K562 (cell line): ENCODE measurements at regions not wholly inside any gene's neighbourhood (a gene's known extent, or its start where the extent isn't known, plus 50 kb on each side); places are given as distances from the start of the nearest gene placed in this dataset.

ENCODE experiments used
- ATAC-seq: fragments of 200-7000 bp; cut with Tn5 transposase; 3 replicates; pipeline ENCODE4 v1.9.1; 2020; ENCODE audit warnings: moderate library complexity
- BruUV-seq: library from RNA; stranded (reverse); fragments of 400-500 nt; replicated peaks from 2 replicates; lab custom pipeline; 2021; lab: Mats Ljungman, UMichigan
- CTCF ChIA-PET: fragments of 300-600 bp; formaldehyde crosslinking; extraction: SDS; loops from one replicate; lab custom pipeline; 2021; ENCODE audit warnings: low intra/inter-chr PET ratio; lab: Yijun Ruan, JAX
- POLR2A ChIA-PET: fragments of 300-600, 350-650 bp; sonication (Branson Sonifier 250); formaldehyde crosslinking; extraction: SDS; loops from one replicate; lab custom pipeline; 2021; ENCODE audit warnings: antibody characterized with exemption, inconsistent platforms; lab: Yijun Ruan, JAX
- DNase-seq, 4 experiments: peaks; one replicate each; pipeline versions ENCODE4 v3.0.0 to v3.0.0-alpha.2; 2011 to 2018; ENCODE audit warnings: low spot score in 3 of 4, mixed read lengths in 3 of 4; ENCODE audit errors: extremely low read depth in 1 of 4
- FAIRE-seq: peaks from 2 replicates; lab custom pipeline; 2011; peaks lifted over from hg19 to GRCh38; lab: Jason Lieb, UNC
- H2AFZ ChIP-seq: 2 replicates; pipeline ENCODE4 v1.6.0; 2011; ENCODE audit warnings: low read depth, low read length, control low read depth, inconsistent platforms
- H3K27ac ChIP-seq: fragments of 200-600 bp; 3 replicates; pipeline ENCODE4 v1.8.0; 2011; ENCODE audit warnings: low read depth, mild to moderate bottlenecking, control low read depth, inconsistent platforms, low read length, moderate library complexity, mixed read lengths; ENCODE audit errors: extremely low read depth
- H3K27me3 ChIP-seq, 2 experiments: fragments of 300-600 bp in 1 of 2; 2 replicates in 1 of 2; 3 replicates in 1 of 2; pipeline versions ENCODE4 v1.6.0 to v1.8.0; 2011; ENCODE audit warnings: inconsistent platforms in 2 of 2, low read length in 2 of 2, mild to moderate bottlenecking in 1 of 2, mixed read lengths in 1 of 2, moderate library complexity in 1 of 2; ENCODE audit not compliant: control insufficient read depth in 2 of 2, insufficient read depth in 2 of 2
- H3K36me3 ChIP-seq: fragments of 300-600 bp; 3 replicates; pipeline ENCODE4 v1.8.0; 2011; ENCODE audit warnings: mild to moderate bottlenecking, low read length, inconsistent platforms; ENCODE audit not compliant: control insufficient read depth, insufficient read depth
- H3K4me1 ChIP-seq, 2 experiments: fragments of 200-600 bp in 1 of 2; replicated peaks in 1 of 2; 2 replicates in 1 of 2; 3 replicates in 1 of 2; pipeline versions ENCODE4 v1.5.1 to v1.8.0; 2011; ENCODE audit warnings: inconsistent platforms in 2 of 2, low read length in 2 of 2, mild to moderate bottlenecking in 1 of 2, mixed read lengths in 1 of 2, moderate library complexity in 1 of 2; ENCODE audit not compliant: control insufficient read depth in 2 of 2, insufficient read depth in 2 of 2
- H3K4me2 ChIP-seq: 2 replicates; pipeline ENCODE4 v1.6.1; 2011; ENCODE audit warnings: low read length, control low read depth, inconsistent platforms, mixed read lengths; ENCODE audit not compliant: insufficient read depth
- H3K4me3 ChIP-seq: fragments of 200-600 bp; sonication (generic), shearing (Covaris generic); 2 replicates; pipeline ENCODE4 v1.5.1; 2016; ENCODE audit warnings: control low read depth, inconsistent platforms
- H3K79me2 ChIP-seq: fragments of 200-600 bp; 3 replicates; pipeline ENCODE4 v1.8.0; 2011; ENCODE audit warnings: low read length, inconsistent platforms; ENCODE audit not compliant: control insufficient read depth, insufficient read depth
- H3K9ac ChIP-seq, 2 experiments: 2 replicates each; pipeline versions ENCODE4 v1.6.0 to v1.6.1; 2011; ENCODE audit warnings: low read depth in 2 of 2, low read length in 2 of 2, control low read depth in 1 of 2, inconsistent platforms in 1 of 2, mild to moderate bottlenecking in 1 of 2, mixed read lengths in 1 of 2; ENCODE audit not compliant: insufficient read depth in 1 of 2
- H3K9me1 ChIP-seq: one replicate; pipeline ENCODE4 v1.6.0; 2011; ENCODE audit warnings: inconsistent platforms, mild to moderate bottlenecking, low read length, moderate library complexity; ENCODE audit not compliant: control insufficient read depth, insufficient read depth
- H3K9me3 ChIP-seq: replicated peaks from 2 replicates; pipeline ENCODE4 v1.5.1; 2011; ENCODE audit warnings: low read depth, low read length, inconsistent platforms; ENCODE audit not compliant: control insufficient read depth, insufficient read depth
- H4K20me1 ChIP-seq: replicated peaks from 2 replicates; pipeline ENCODE4 v1.6.1; 2011; ENCODE audit warnings: low read length, inconsistent platforms, mixed read lengths; ENCODE audit not compliant: control insufficient read depth, insufficient read depth
- ARID2 ChIP-seq: fragments of 450-650 bp; IDR thresholded peaks from 2 replicates; pipeline ENCODE4 v1.6.1; 2017; ENCODE audit warnings: antibody characterized with exemption, mild to moderate bottlenecking
- FOXA1 ChIP-seq: fragments of 450-650 bp; IDR thresholded peaks from 2 replicates; pipeline ENCODE4 v1.6.1; 2016; ENCODE audit warnings: mild to moderate bottlenecking, borderline replicate concordance
- GATAD2A ChIP-seq: fragments of 450-650 bp; IDR thresholded peaks from 2 replicates; pipeline ENCODE4 v1.6.1; 2017
- HMGN3 ChIP-seq: IDR thresholded peaks from 2 replicates; pipeline ENCODE4 v1.6.1; 2011; ENCODE audit warnings: borderline replicate concordance, low read depth, mild to moderate bottlenecking, mixed read lengths, low read length; ENCODE audit not compliant: insufficient read length; ENCODE audit errors: extremely low read depth
- KDM4B ChIP-seq, 2 experiments: fragments of 450-650 bp in 1 of 2; sonication (generic) in 1 of 2; IDR thresholded peaks; 2 replicates each; pipeline ENCODE4 v1.6.1; 2016 to 2017; ENCODE audit warnings: borderline replicate concordance in 2 of 2, antibody characterized with exemption in 1 of 2, low read depth in 1 of 2, mild to moderate bottlenecking in 1 of 2
- PHB2 ChIP-seq: fragments of 450-650 bp; IDR thresholded peaks from 2 replicates; pipeline ENCODE4 v1.6.1; 2017; ENCODE audit warnings: low read depth
- RBFOX2 ChIP-seq: fragments of 200-400 bp; formaldehyde crosslinking; IDR thresholded peaks from 2 replicates; pipeline ENCODE4 v1.6.1; 2017; ENCODE audit warnings: low read depth, mild to moderate bottlenecking, low read length, moderate library complexity
- RHOXF2B ChIP-seq: fragments of 250-450 bp; sonication (Bioruptor Pico); conservative IDR thresholded peaks from 2 replicates; pipeline ENCODE4 v1.5.1; 2021
- SREBF2 ChIP-seq: sonication (generic); formaldehyde crosslinking; IDR thresholded peaks from 2 replicates; pipeline ENCODE4 v1.4.0; 2020; ENCODE audit warnings: mild to moderate bottlenecking, missing genetic modification reagents
- STAG1 ChIP-seq: sonication (generic); formaldehyde crosslinking; IDR thresholded peaks from 2 replicates; pipeline ENCODE4 v1.5.0; 2020; ENCODE audit warnings: missing genetic modification reagents, borderline replicate concordance
- THRAP3 ChIP-seq: fragments of 450-650 bp; IDR thresholded peaks from 2 replicates; pipeline ENCODE4 v1.6.1; 2016; ENCODE audit warnings: mild to moderate bottlenecking, inconsistent platforms, borderline replicate concordance
- WGBS: fragments of 100-300 bp; shearing (Covaris generic); methylation state at CpG from one replicate; pipeline ENCODE4 v1.1.6; 2016; ENCODE audit warnings: low coverage, mixed read lengths; ENCODE audit not compliant: insufficient coverage; ENCODE audit errors: missing lambda C conversion rate; 5-methylcytosine and 5-hydroxymethylcytosine counted together
- in situ Hi-C: fragments of 300-500 bp; cut with MboI; formaldehyde crosslinking; loops from 4 replicates; pipeline ENCODE4 v1.15.0; 2018; ENCODE audit warnings: inconsistent platforms, mixed read lengths
- intact Hi-C: fragments of 100-400 bp; cut with micrococcal nuclease; formaldehyde crosslinking; loops from 2 replicates; pipeline ENCODE4 v1.14.2; 2022
- TF ChIP-seq, protein P1 (sequence below): fragments of 450-650 bp; IDR thresholded peaks from 2 replicates; pipeline ENCODE4 v1.6.1; 2016; ENCODE audit warnings: missing biosample characterization, missing genetic modification characterization
- TF ChIP-seq, protein P2 (sequence below): fragments of 450-650 bp; IDR thresholded peaks from 2 replicates; pipeline ENCODE4 v1.6.1; 2018; ENCODE audit warnings: mild to moderate bottlenecking, low read depth; ENCODE audit not compliant: partially characterized antibody
- TF ChIP-seq, protein P3 (sequence below): fragments of 450-650 bp; formaldehyde crosslinking; IDR thresholded peaks from 2 replicates; pipeline ENCODE4 v1.4.0; 2020; ENCODE audit warnings: mild to moderate bottlenecking, mixed read lengths

DNA sequence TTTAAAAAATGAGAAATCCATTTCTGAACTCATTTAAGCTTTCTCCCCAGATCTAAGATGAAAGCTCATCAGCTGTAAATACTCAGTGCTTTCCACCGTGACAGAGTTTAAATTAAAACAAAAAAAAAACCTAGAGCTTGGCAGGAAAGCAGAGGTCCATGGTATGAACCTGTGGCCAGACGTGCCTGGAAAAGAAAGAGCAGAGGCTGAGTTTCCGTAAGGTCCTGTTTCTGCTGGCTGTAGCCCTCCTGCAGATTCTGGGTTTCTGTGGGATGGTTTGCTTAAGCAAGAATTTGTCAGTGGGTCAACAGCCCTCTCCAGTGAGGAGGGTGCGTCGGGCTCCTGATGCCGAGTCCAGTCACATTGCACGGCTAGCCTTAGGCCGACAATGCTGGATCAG, 383.2 kb downstream of the SAMD5 start:
- Histone ChIP-seq H3K9me1 (no peaks in the 10 kb centered on the region), H3K9me3 (no peaks in the 10 kb centered on the region), H3K9ac (peak overlapping the region in 1 of 2 experiments; percentile 31; a peak in 1 of 4 replicates), H3K27ac (no peak overlapping the region), H3K4me1 (no peaks in the 10 kb centered on the region), H3K36me3 (no peaks in the 10 kb centered on the region), H3K4me2 (no peak overlapping the region), H4K20me1 (no peaks in the 10 kb centered on the region; the same call in 1 of the 2 replicates), H2AFZ (no peak overlapping the region), H3K27me3 (no peaks in the 10 kb centered on the region), H3K79me2 (no peaks in the 10 kb centered on the region), H3K4me3 (no peak overlapping the region)
- WGBS, result 37% methylated on average over 8 of the region's 8 CpGs
- no peak for TF ChIP-seq RHOXF2B
- TF ChIP-seq, protein P1, sequence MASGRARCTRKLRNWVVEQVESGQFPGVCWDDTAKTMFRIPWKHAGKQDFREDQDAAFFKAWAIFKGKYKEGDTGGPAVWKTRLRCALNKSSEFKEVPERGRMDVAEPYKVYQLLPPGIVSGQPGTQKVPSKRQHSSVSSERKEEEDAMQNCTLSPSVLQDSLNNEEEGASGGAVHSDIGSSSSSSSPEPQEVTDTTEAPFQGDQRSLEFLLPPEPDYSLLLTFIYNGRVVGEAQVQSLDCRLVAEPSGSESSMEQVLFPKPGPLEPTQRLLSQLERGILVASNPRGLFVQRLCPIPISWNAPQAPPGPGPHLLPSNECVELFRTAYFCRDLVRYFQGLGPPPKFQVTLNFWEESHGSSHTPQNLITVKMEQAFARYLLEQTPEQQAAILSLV (tag), result no peak
- no peak for TF ChIP-seq ARID2
- DNase-seq (no peak), FAIRE-seq (no peak), ATAC-seq (no peak)
- in situ Hi-C loops, result no loop called here
- no TSS peak for BruUV-seq
- intact Hi-C loops, result no loop called here
- ChIA-PET CTCF (no interaction called here), POLR2A (no interaction called here)

DNA sequence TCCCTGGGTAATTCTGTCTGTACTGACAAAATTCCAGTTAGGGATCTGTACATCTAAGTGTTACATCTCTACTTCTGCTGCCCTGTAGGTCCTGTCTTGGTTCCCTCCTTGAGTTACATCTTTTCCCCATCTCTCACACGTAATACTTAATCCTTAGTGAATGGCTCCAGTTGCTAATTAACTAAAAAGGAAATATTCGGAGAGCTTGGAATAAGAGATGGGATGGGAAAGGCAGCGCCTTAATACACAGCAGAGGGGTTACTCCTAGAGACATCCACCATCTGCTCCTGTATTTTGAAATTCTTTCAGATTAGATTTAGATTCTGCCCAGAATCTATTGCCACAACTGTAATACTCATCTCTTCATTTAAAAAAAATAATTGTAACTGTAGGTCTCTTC, 384.0 kb downstream of the SAMD5 start:
- Histone ChIP-seq H3K9me3 (no peaks in the 10 kb centered on the region), H3K9ac (no peak overlapping the region), H2AFZ (no peak overlapping the region), H3K4me3 (no peak overlapping the region), H3K9me1 (no peaks in the 10 kb centered on the region), H3K27ac (no peak overlapping the region), H3K36me3 (no peaks in the 10 kb centered on the region), H3K27me3 (no peaks in the 10 kb centered on the region), H3K4me1 (no peaks in the 10 kb centered on the region), H4K20me1 (no peaks in the 10 kb centered on the region; the same call in 1 of the 2 replicates), H3K79me2 (no peaks in the 10 kb centered on the region), H3K4me2 (no peak overlapping the region)
- ATAC-seq, result no peak
- 19% methylated on average over 3 of the region's 3 CpGs for WGBS
- BruUV-seq, result no TSS peak
- ChIA-PET CTCF (no interaction called here), POLR2A (no interaction called here)
- in situ Hi-C loops, result no loop called here
- FAIRE-seq, result no peak
- no peak for DNase-seq
- intact Hi-C loops, result no loop called here
- no peak for TF ChIP-seq THRAP3
- no peak for TF ChIP-seq FOXA1
- TF ChIP-seq STAG1, result no peak
- TF ChIP-seq, protein P2, sequence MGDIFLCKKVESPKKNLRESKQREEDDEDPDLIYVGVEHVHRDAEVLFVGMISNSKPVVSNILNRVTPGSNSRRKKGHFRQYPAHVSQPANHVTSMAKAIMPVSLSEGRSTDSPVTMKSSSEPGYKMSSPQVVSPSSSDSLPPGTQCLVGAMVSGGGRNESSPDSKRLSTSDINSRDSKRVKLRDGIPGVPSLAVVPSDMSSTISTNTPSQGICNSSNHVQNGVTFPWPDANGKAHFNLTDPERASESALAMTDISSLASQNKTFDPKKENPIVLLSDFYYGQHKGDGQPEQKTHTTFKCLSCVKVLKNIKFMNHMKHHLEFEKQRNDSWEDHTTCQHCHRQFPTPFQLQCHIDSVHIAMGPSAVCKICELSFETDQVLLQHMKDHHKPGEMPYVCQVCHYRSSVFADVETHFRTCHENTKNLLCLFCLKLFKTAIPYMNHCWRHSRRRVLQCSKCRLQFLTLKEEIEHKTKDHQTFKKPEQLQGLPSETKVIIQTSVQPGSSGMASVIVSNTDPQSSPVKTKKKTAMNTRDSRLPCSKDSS, result no peak
- TF ChIP-seq PHB2, result no peak
- TF ChIP-seq RBFOX2, result no peak
- TF ChIP-seq SREBF2 (CRISPR knock-in tag), result no peak
- TF ChIP-seq, protein P3, sequence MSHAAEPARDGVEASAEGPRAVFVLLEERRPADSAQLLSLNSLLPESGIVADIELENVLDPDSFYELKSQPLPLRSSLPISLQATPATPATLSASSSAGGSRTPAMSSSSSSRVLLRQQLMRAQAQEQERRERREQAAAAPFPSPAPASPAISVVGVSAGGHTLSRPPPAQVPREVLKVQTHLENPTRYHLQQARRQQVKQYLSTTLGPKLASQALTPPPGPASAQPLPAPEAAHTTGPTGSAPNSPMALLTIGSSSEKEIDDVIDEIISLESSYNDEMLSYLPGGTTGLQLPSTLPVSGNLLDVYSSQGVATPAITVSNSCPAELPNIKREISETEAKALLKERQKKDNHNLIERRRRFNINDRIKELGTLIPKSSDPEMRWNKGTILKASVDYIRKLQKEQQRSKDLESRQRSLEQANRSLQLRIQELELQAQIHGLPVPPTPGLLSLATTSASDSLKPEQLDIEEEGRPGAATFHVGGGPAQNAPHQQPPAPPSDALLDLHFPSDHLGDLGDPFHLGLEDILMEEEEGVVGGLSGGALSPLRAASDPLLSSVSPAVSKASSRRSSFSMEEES, result no peak
- TF ChIP-seq KDM4B (IDR thresholded peaks at IDR 0.05; ENCODE audit: borderline replicate concordance in 2 of 2, low read depth in 1 of 2), result no peak
- TF ChIP-seq GATAD2A, result no peak
- no peak for TF ChIP-seq HMGN3
